ENCODE measurements at regions not wholly inside any gene's neighbourhood (a gene's known extent, or its start where the extent isn't known, plus 50 kb on each side); places are given as distances from the start of the nearest gene placed in this dataset.

GRCh38 chr10:100684688-100685235 is 60.6 kb upstream of the PAX2 start:
- peaks cover 100% of the 10 kb centered on the region for H3K27me3 ChIP-seq (ENCODE audit: insufficient read depth, low read depth, severe bottlenecking)
- no peak overlapping the region for H3K27ac ChIP-seq
- no peaks in the 10 kb centered on the region for H3K36me3 ChIP-seq
- H3K4me3 ChIP-seq (ENCODE audit: low read depth, low read length): no peak overlapping the region
- H3K9me3 ChIP-seq (ENCODE audit: severe bottlenecking): peaks cover 4% of the 10 kb centered on the region
- no peak for DNase-seq
- TF ChIP-seq, protein P1, sequence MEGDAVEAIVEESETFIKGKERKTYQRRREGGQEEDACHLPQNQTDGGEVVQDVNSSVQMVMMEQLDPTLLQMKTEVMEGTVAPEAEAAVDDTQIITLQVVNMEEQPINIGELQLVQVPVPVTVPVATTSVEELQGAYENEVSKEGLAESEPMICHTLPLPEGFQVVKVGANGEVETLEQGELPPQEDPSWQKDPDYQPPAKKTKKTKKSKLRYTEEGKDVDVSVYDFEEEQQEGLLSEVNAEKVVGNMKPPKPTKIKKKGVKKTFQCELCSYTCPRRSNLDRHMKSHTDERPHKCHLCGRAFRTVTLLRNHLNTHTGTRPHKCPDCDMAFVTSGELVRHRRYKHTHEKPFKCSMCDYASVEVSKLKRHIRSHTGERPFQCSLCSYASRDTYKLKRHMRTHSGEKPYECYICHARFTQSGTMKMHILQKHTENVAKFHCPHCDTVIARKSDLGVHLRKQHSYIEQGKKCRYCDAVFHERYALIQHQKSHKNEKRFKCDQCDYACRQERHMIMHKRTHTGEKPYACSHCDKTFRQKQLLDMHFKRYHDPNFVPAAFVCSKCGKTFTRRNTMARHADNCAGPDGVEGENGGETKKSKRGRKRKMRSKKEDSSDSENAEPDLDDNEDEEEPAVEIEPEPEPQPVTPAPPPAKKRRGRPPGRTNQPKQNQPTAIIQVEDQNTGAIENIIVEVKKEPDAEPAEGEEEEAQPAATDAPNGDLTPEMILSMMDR (IDR thresholded peaks at IDR 0.05; ENCODE audit: low read depth, low read length): no peak

DNA sequence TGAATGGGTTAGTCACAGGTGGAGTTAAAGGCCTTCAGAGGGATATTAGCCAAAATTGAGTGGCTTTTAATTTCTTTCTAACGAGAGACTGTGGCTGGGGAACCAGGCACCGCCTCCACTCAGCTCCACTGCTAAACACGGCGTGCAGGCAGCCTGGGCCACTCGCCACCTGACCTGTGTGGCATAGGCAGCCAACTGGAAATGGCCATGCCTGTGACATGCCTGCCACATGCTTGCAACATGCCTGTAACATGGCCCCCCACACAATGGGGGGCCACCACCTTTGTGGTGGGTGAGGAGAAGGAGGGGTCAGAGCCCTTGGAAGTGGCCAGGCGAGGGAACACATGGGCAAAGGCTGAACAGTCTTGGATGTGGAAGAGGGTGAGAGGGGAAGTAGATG is 60.1 kb upstream of the PAX2 start:
- Histone ChIP-seq H3K36me3 (no peaks in the 10 kb centered on the region), H3K4me3 (ENCODE audit: low read depth, low read length) (no peak overlapping the region), H3K9me3 (ENCODE audit: severe bottlenecking) (peaks cover 4% of the 10 kb centered on the region), H3K27me3 (ENCODE audit: insufficient read depth, low read depth, severe bottlenecking) (peaks cover 100% of the 10 kb centered on the region), H3K27ac (no peak overlapping the region)
- TF ChIP-seq, protein P1 (IDR thresholded peaks at IDR 0.05; ENCODE audit: low read depth, low read length): no peak
- DNase-seq: no peak

DNA sequence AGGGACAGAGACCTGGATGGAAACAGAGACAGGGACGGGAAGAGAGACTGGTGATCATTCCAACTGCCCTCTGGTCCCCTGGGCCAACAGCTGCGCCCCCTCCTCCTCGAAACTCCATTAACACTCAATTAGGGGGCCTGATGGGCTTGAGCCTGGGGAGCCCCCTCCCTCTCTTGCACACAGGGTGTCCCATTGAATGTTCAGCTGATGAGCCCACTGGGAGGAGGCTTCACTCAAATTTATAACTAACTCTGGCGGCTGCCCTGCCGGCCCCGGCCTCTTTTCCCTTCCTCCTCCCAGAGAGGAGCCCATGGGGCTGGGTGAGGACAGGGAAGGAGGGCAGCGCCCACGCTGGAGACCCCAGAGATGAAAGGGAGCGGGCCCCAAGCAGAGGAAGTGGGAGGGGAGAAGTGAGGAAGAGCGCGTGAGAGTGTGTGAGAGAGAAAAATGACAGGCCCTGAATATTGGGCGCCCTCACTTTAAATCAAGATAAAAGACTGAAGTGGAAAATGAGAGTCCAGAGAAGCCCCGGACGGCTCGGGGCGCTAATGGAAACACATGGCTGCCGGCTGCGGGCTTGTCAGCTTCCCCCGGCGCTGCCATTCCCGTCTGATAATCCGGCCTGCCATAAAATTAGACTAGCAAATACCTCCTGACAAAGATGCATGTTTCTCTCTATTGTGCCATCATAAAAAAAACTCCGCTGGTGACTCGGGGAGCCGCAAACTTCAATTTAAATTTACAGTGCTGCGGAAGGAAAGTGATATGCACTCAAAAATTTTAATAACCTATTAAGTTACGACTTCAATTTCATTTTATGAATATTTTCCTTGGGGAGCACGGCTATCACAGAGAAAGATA is 58.0 kb upstream of the PAX2 start:
- Histone ChIP-seq H3K4me3 (ENCODE audit: low read depth, low read length) (no peak overlapping the region), H3K27ac (no peak overlapping the region), H3K27me3 (ENCODE audit: insufficient read depth, low read depth, severe bottlenecking) (peaks cover 99% of the 10 kb centered on the region), H3K9me3 (ENCODE audit: severe bottlenecking) (peaks cover 4% of the 10 kb centered on the region), H3K36me3 (no peaks in the 10 kb centered on the region)
- no peak for DNase-seq
- TF ChIP-seq, protein P1 (IDR thresholded peaks at IDR 0.05; ENCODE audit: low read depth, low read length): no peak

GRCh38 chr10:100688201-100688600 is 57.2 kb upstream of the PAX2 start:
- no peak overlapping the region for H3K27ac ChIP-seq
- H3K4me3 ChIP-seq (ENCODE audit: low read depth, low read length): no peak overlapping the region
- no peaks in the 10 kb centered on the region for H3K36me3 ChIP-seq
- TF ChIP-seq, protein P1 (IDR thresholded peaks at IDR 0.05; ENCODE audit: low read depth, low read length): no peak
- no peak for DNase-seq
- H3K9me3 ChIP-seq (ENCODE audit: severe bottlenecking): peaks cover 4% of the 10 kb centered on the region
- H3K27me3 ChIP-seq (ENCODE audit: insufficient read depth, low read depth, severe bottlenecking): peaks cover 93% of the 10 kb centered on the region

DNA sequence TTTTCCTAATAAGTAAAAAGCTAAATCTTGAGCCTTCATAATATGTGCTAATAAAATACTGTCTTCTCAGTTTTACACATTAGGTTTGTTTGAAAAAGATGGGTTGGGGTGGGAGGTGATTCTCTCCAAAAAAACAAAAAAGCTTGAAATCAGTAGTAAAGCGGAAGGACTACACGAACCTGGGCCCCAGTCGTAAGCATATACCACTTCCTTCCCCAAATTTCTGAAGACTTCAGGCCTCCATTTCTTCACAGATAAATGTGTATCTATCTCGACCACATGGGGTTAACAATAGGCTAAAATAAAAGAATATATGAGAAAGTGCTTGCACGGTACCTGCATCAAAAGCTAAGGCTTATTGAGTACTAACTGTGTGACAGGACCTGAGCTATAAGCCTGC is 51.6 kb upstream of the PAX2 start:
- DNase-seq: no peak
- Histone ChIP-seq H3K36me3 (no peaks in the 10 kb centered on the region), H3K4me3 (ENCODE audit: low read depth, low read length) (no peak overlapping the region), H3K27ac (no peak overlapping the region), H3K9me3 (ENCODE audit: severe bottlenecking) (no peaks in the 10 kb centered on the region), H3K27me3 (ENCODE audit: insufficient read depth, low read depth, severe bottlenecking) (peaks cover 86% of the 10 kb centered on the region)
- TF ChIP-seq, protein P1 (IDR thresholded peaks at IDR 0.05; ENCODE audit: low read depth, low read length): no peak

Data from WERI-Rb-1 (cell line).